ENCODE measurements at regions not wholly inside any gene's neighbourhood (a gene's known extent, or its start where the extent isn't known, plus 50 kb on each side); places are given as distances from the start of the nearest gene placed in this dataset.
"Not testable (repeated sequence)": the region's sequence is repeated elsewhere in the genome, so short reads cannot be mapped to it uniquely, and the experiment has no call there.

DNA sequence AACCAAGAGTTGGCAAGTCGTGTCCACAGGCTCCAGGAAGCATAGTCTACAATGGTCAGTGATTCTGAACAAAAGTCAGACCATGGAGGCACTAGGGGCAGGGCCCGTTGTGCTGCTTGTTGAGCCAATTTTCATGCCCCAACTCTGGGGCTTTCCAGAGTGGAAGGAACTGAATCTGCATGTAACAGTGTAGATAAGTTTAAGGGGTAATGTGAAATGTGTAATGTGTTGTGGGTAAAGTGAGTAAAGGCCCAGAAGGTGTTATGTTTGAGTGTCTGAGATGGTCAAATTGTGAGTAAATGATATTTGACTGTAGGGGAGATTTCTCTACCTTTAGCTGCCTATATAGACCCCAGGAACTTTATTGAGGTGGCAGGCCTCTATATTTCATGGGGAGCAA lies 1336.5 kb upstream of the SLC39A10 start:
- no peak overlapping the region for H3K4me3 ChIP-seq (ENCODE audit: insufficient read depth, low read depth, low read length)
- DNase-seq = no peak
- H3K27me3 ChIP-seq (ENCODE audit: control insufficient read depth, insufficient read depth, low read length) = no peaks in the 10 kb centered on the region
- H3K36me3 ChIP-seq (replicated peaks; ENCODE audit: control insufficient read depth, insufficient read depth, low read length) = no peaks in the 10 kb centered on the region

DNA sequence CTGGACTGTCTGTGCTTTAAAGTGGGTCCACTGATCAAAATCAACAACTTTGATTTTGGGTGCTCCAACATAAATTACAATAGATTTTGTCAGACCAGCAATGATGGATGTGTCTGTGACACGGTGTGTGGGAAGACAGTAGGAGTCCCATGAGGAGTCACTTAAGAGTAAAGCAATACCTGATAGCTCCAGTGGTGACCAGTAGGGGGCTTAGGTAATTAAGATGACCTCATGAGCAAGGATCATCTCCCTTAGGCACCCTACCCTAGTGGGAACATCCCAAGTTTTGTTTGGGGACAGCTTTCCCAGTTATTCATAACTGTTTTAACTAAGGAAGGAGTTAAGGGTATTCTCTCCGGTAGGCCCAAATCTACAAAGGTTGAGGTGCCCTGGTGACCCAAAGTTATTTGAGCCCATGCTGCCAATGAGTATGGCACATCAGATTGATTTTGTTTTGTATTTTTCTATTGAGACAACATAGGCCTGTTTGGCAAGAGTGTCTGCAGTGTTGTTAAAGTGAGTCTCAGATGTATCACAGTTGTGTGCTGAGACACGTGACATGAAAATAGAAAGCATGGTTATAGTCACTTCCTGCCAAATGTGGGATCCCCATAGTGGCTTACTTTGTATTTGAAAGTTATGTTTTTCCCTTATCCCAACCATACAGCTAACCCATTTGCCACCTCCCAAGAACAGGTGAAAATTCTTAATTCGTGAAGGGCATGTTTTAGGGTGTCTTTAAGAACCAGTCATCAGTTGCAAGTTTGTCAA lies 1337.6 kb upstream of the SLC39A10 start:
- Histone ChIP-seq H3K4me3 (ENCODE audit: insufficient read depth, low read depth, low read length) (no peak overlapping the region), H3K36me3 (replicated peaks; ENCODE audit: control insufficient read depth, insufficient read depth, low read length) (no peaks in the 10 kb centered on the region), H3K27me3 (ENCODE audit: control insufficient read depth, insufficient read depth, low read length) (no peaks in the 10 kb centered on the region)
- peak; percentile 4 for DNase-seq

DNA sequence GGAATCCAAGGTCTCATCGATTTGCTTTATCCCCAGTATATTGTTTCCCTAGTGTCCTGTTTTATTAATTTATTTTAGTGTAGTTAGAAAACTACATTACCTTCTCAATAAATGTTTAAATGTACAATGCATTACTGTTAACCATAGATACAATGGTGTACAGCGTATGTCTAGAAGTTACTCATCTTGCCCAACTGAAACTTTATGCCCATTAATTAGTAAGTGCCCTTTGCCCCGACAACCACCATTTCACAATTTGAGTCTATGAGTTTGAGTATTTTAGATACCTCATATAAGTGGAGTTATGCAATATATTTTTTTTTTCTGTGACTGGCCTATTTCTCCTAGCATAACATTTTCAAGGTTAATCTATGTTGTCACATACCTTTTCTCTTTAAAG lies 1343.0 kb upstream of the SLC39A10 start:
- Histone ChIP-seq H3K36me3 (replicated peaks; ENCODE audit: control insufficient read depth, insufficient read depth, low read length) (no peaks in the 10 kb centered on the region), H3K4me3 (ENCODE audit: insufficient read depth, low read depth, low read length) (no peak overlapping the region), H3K27me3 (ENCODE audit: control insufficient read depth, insufficient read depth, low read length) (no peaks in the 10 kb centered on the region)

DNA sequence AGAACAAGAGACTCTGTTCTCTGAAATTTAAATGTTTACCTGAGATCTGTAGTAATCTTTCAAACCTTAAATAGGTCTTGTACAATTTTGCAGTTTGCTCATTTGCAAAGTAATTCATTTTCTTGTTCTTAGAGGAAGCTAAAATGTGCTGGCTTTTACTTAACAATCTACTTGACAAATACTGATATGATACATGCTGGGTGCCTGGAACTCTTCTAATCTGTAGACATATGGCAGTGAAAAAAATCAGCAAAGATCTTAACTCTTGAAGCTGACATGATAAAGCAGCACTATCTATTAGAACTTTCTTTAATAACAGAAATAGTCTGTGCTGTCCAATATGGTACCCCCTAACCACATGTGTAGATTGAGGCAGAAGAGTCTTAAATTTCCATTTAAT lies 1352.8 kb upstream of the SLC39A10 start:
- no peak for DNase-seq
- Histone ChIP-seq H3K4me3 (ENCODE audit: insufficient read depth, low read depth, low read length) (no peak overlapping the region), H3K36me3 (replicated peaks; ENCODE audit: control insufficient read depth, insufficient read depth, low read length) (no peaks in the 10 kb centered on the region), H3K27me3 (ENCODE audit: control insufficient read depth, insufficient read depth, low read length) (no peaks in the 10 kb centered on the region)

More for the DNA sequence above, 1343.0 kb upstream of the SLC39A10 start:
- no peak for DNase-seq

DNA sequence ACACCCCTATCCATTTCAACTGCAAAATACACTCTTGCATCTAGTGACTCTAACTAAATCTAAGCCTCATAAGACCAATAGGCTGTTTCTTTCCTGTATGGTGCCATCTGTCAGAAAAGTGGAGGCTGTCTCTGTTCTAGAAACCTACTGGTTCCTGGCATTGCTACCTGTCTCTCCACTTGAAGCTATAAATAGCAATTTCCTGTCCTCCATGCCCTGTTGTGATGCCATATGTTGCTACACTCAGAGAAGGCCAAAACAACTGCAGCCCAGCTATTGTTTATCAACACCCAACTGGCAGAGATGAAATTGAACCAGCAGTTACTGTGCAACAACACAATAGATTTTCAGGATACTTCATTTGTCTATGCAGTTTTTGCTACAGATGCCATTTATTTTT lies 1355.1 kb upstream of the SLC39A10 start:
- DNase-seq = no peak
- Histone ChIP-seq H3K4me3 (ENCODE audit: insufficient read depth, low read depth, low read length) (no peak overlapping the region), H3K27me3 (ENCODE audit: control insufficient read depth, insufficient read depth, low read length) (no peaks in the 10 kb centered on the region), H3K36me3 (replicated peaks; ENCODE audit: control insufficient read depth, insufficient read depth, low read length) (no peaks in the 10 kb centered on the region)

DNA sequence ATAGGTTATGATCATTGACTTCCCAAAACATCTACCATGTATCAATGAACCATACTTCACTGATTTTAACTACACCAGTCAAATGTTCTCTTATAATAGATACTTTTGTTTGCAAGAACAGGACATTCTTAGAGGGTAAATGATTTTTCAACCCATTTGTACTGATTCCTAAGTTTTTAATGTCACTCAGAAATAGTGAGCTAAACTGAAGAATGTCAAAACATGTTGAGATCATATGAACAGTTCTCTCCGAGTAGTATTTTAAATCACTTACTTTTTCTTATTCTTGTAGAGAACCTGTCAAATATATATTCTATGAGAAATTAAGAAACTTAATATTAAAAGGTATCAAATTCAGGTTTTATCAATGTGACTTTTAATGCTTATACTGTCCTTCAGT lies 1362.9 kb upstream of the SLC39A10 start:
- no peaks in the 10 kb centered on the region for H3K27me3 ChIP-seq (ENCODE audit: control insufficient read depth, insufficient read depth, low read length)
- H3K36me3 ChIP-seq (replicated peaks; ENCODE audit: control insufficient read depth, insufficient read depth, low read length) = no peaks in the 10 kb centered on the region
- no peak for DNase-seq
- no peak overlapping the region for H3K4me3 ChIP-seq (ENCODE audit: insufficient read depth, low read depth, low read length)

DNA sequence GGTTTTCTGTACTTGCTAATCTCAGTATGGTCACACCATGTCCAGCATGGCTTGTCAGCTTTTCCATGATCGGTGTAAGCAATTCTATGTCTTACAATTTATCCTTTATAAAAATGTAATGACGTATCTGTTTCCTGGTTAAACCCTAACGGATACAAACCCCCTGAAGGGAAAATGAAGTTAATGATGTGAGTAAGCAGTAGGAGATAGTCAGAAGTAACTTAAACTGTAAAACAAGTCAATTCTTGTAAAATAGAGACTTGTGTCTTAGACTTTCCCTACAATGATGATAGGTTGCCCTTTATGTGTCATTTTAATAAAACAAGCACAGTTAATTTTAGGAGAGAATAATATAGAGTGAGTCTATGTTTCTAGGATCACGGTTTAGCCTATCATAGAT lies 1365.9 kb upstream of the SLC39A10 start:
- no peak overlapping the region for H3K4me3 ChIP-seq (ENCODE audit: insufficient read depth, low read depth, low read length)
- H3K27me3 ChIP-seq (ENCODE audit: control insufficient read depth, insufficient read depth, low read length) = no peaks in the 10 kb centered on the region
- no peaks in the 10 kb centered on the region for H3K36me3 ChIP-seq (replicated peaks; ENCODE audit: control insufficient read depth, insufficient read depth, low read length)
- no peak for DNase-seq

DNA sequence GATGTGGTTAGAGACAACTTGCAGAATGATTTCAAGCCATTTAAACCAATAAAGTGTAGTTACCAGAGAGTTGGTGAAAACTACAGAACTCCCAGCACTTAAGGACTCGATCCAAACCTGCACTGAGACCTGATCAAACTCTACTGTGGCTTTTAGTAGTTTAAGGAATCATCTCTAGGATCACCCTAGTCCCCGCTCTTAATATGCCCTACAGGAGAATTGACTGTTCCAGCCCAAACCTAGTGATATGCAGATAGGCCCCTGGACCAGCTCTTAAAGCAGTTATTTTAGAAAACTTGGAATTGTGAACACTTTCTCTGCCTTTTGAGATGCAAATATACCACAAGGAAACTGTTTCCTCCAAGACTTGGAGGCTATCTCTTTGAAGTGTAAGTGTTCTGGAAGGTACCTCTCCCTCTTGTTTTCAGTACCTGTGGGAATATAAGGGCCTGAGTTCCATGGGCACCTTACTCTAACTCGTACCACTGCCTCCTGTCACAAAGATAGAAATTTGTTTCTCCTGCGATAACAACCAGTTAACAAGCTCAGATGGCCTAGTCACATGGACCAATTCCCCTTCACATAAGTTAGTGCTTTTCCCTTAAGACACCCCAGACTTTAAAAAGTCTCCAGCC lies 1367.2 kb upstream of the SLC39A10 start:
- DNase-seq = no peak
- H3K36me3 ChIP-seq (replicated peaks; ENCODE audit: control insufficient read depth, insufficient read depth, low read length) = no peaks in the 10 kb centered on the region
- H3K27me3 ChIP-seq (ENCODE audit: control insufficient read depth, insufficient read depth, low read length) = no peaks in the 10 kb centered on the region
- no peak overlapping the region for H3K4me3 ChIP-seq (ENCODE audit: insufficient read depth, low read depth, low read length)

DNA sequence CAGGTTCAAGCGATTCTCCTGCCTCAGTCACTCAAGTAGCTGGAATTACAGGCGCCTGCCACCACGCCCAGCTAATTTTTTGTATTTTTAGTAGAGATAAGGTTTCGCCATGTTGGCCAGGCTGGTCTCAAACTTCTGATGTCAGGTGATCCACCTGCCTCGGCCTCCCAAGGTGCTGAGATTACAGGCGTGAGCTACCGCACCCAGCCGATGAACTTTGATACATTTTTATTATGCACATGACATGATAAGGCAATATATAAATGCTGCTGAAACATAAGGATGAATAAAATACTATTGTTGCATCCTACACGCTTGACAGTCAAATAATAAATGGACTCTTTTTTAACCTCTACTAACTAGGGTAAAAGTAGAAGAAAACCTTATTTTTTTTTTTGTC lies 1380.4 kb upstream of the SLC39A10 start:
- not testable (repeated sequence) for DNase-seq; H3K4me3 ChIP-seq (ENCODE audit: insufficient read depth, low read depth, low read length); H3K36me3 ChIP-seq (replicated peaks; ENCODE audit: control insufficient read depth, insufficient read depth, low read length); H3K27me3 ChIP-seq (ENCODE audit: control insufficient read depth, insufficient read depth, low read length)

DNA sequence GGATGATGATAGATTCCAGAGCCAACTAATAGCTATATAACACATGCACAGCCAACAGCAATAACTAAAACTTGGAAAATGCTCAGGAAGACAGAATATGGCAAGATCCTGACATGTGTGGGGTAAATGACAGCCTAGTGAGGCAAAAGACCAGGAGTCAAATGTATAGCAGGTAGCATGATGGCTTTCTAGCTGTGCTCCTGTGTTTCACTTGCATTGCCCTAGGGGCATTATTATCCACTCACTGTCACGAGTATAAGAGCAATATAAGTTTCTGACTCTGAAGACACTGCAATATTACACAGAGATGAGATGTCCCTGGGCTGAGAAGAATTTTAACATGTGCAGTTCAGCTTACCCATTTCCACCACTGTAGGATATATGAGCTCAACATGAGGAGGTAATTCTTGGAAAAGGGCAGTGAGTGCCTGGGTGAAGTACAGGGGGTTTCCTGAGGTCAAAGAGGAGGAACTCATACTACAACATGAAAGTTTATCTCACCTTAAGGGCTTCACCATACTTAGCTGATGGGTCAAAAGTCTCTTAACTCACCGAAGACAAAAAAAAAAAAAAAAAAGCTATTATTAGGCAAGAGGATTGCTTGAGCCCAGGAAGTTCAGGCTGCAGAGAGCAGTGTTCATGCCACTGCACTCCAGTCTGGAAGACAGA lies 1385.6 kb upstream of the SLC39A10 start:
- Histone ChIP-seq H3K4me3 (ENCODE audit: insufficient read depth, low read depth, low read length) (no peak overlapping the region), H3K27me3 (ENCODE audit: control insufficient read depth, insufficient read depth, low read length) (no peaks in the 10 kb centered on the region), H3K36me3 (replicated peaks; ENCODE audit: control insufficient read depth, insufficient read depth, low read length) (no peaks in the 10 kb centered on the region)
- no peak for DNase-seq

DNA sequence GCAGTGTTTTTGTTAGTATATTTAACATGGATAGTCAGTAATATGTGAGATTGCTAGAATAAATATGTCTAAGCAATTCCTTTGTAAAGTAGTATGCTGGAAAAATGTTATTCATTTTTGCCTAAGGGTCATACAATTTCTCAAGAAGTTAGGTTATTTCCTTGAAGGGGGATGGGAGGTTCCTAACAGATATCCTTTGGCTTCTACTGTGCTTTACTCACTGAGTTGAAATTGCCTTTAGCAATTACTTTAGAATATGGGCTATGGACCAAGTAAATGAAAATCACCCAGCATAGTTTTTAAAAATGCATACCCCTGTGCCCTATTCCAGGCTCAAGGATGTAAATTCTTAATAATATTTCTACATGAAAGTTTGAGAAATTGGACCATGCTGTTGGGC lies 1386.4 kb upstream of the SLC39A10 start:
- DNase-seq = no peak
- no peak overlapping the region for H3K4me3 ChIP-seq (ENCODE audit: insufficient read depth, low read depth, low read length)
- no peaks in the 10 kb centered on the region for H3K27me3 ChIP-seq (ENCODE audit: control insufficient read depth, insufficient read depth, low read length)
- no peaks in the 10 kb centered on the region for H3K36me3 ChIP-seq (replicated peaks; ENCODE audit: control insufficient read depth, insufficient read depth, low read length)

DNA sequence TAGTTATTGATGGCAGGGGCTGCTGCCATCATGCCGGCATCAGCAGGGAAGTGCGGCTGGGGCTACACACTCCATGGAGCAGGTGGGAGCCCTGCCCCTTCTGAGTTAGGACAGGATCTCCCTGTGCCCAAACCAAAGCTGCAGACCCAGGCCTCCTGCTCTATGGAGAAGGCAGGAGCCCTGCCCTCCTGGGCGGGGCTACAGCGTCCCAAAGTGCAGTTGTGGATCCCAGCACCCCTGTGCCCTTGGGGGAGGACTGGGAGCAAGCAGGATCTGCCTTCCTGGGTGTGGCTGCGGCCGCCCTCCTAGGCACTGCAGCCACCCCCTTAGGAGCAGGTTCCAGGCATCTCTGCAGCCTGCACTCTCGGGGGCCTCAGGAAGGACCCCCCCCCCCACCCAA lies 1392.4 kb upstream of the SLC39A10 start:
- no peaks in the 10 kb centered on the region for H3K36me3 ChIP-seq (replicated peaks; ENCODE audit: control insufficient read depth, insufficient read depth, low read length)
- no peak for DNase-seq
- H3K27me3 ChIP-seq (ENCODE audit: control insufficient read depth, insufficient read depth, low read length) = no peaks in the 10 kb centered on the region
- no peak overlapping the region for H3K4me3 ChIP-seq (ENCODE audit: insufficient read depth, low read depth, low read length)

DNA sequence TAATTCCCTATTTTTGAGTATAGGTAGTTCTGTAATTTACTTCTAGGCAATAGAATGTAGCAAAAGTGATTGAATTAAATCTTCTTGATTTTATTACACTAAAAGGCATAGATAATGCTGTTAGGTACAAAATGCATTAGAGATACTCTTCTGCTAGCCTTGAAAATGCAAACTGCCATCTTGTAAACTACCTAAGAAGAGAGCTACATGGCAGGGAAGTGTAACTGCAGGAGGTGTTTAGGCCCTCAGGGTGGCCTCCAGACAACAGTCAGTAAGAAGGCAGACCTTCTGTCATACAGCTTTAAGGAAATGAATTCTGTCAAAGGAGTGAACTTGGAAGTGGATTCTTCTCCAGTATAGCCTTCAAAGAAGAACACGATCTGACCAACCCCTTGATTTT lies 1396.8 kb upstream of the SLC39A10 start:
- Histone ChIP-seq H3K27me3 (ENCODE audit: control insufficient read depth, insufficient read depth, low read length) (no peaks in the 10 kb centered on the region), H3K36me3 (replicated peaks; ENCODE audit: control insufficient read depth, insufficient read depth, low read length) (no peaks in the 10 kb centered on the region), H3K4me3 (ENCODE audit: insufficient read depth, low read depth, low read length) (no peak overlapping the region)
- no peak for DNase-seq

DNA sequence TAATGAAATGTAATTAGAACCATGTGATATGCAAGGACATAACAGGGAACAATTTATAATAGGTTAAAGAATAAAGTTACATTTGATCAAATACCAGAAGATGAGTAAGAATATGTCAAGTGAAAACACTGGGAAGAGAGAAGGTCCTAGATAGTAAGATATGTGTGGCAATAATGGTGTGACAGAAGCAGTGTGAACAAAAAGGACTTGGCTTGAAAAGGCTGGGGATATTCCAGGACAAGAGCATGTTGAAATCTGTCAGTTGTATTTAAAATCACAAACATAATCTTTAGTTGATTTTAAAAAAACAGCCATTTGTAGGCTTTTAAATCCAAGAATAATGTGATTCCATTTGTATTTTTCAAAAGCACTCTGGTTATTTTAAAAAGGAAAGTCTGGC lies 1399.9 kb upstream of the SLC39A10 start:
- Histone ChIP-seq H3K27me3 (ENCODE audit: control insufficient read depth, insufficient read depth, low read length) (no peaks in the 10 kb centered on the region), H3K4me3 (ENCODE audit: insufficient read depth, low read depth, low read length) (no peak overlapping the region), H3K36me3 (replicated peaks; ENCODE audit: control insufficient read depth, insufficient read depth, low read length) (no peaks in the 10 kb centered on the region)
- no peak for DNase-seq

DNA sequence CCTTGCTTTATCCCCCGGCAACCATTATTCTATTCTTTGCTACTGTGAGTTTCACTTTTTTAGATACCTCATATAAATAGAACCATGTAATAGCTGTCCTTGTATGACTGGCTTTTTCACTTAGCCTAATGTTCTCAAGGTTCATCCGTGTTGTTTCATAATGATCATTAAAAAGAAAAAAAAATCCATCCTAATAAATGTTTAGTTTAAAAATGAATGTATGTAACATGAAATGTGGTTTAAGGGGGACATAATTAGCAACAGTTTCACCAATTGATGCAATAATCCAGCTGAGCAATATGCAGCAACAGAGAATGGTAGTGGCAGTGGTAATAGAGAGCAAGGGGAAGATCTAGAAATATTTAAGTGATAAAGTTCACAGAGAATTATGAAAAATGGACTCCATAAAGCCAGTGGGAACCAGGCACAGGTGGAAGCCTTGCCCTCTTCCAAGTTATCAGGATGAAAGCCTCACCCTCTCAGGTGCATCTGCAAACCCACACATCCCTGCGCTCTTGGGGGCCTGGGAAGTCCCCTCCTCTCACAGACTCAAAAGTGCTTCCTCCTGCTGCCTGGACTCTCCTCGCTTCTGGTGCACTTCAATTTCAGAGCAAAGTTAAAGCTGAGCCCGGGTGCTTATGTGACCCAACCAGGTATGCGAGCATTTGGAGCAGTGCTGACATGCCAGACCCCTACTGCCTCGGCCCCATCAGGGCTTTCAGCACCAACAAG lies 1403.3 kb upstream of the SLC39A10 start:
- Histone ChIP-seq H3K4me3 (ENCODE audit: insufficient read depth, low read depth, low read length) (no peak overlapping the region), H3K27me3 (ENCODE audit: control insufficient read depth, insufficient read depth, low read length) (no peaks in the 10 kb centered on the region), H3K36me3 (replicated peaks; ENCODE audit: control insufficient read depth, insufficient read depth, low read length) (no peaks in the 10 kb centered on the region)
- no peak for DNase-seq
